Fibroblast of lung (primary cell): ENCODE measurements at regions not wholly inside any gene's neighbourhood (a gene's known extent, or its start where the extent isn't known, plus 50 kb on each side); places are given as distances from the start of the nearest gene placed in this dataset.

Source experiments
- DNase-seq, 2 donors: peaks; one replicate each; pipeline versions ENCODE4 v3.0.0 to v3.0.0-alpha.2; 2010; ENCODE audit warnings: low read depth in 2 of 2
- H2AFZ ChIP-seq: 2 replicates; pipeline ENCODE4 v1.5.1; 2012; ENCODE audit warnings: low read length, control low read depth, inconsistent platforms
- H3K27ac ChIP-seq: 2 replicates; pipeline ENCODE4 v1.5.1; 2011; ENCODE audit warnings: low read length, control low read depth; ENCODE audit not compliant: insufficient read depth
- H3K27me3 ChIP-seq: 2 replicates; pipeline ENCODE4 v1.5.1; 2011; ENCODE audit warnings: mild to moderate bottlenecking, low read length; ENCODE audit not compliant: control insufficient read depth, insufficient read depth
- H3K36me3 ChIP-seq: 2 replicates; pipeline ENCODE4 v1.5.1; 2011; ENCODE audit warnings: low read length; ENCODE audit not compliant: control insufficient read depth, insufficient read depth
- H3K4me1 ChIP-seq: 2 replicates; pipeline ENCODE4 v1.5.1; 2011; ENCODE audit warnings: low read length; ENCODE audit not compliant: control insufficient read depth, insufficient read depth; ENCODE audit errors: extremely low read depth
- H3K4me2 ChIP-seq: 2 replicates; pipeline ENCODE4 v1.5.1; 2011; ENCODE audit warnings: low read length, control low read depth; ENCODE audit not compliant: insufficient read depth; ENCODE audit errors: extremely low read depth
- H3K4me3 ChIP-seq, 4 experiments: fragments of 200-600 bp in 1 of 4; sonication (generic) in 1 of 4; replicated peaks in 1 of 4; 2 replicates each; pipeline ENCODE4 v1.5.1; 2011 to 2016; ENCODE audit warnings: low read length in 4 of 4, low read depth in 3 of 4, mild to moderate bottlenecking in 3 of 4, control low read depth in 2 of 4, inconsistent platforms in 1 of 4, mixed read lengths in 1 of 4; ENCODE audit not compliant: insufficient read depth in 1 of 4; ENCODE audit errors: control extremely low read depth in 1 of 4
- H3K79me2 ChIP-seq: 2 replicates; pipeline ENCODE4 v1.5.1; 2012; ENCODE audit warnings: mild to moderate bottlenecking, low read length, inconsistent platforms; ENCODE audit not compliant: control insufficient read depth, insufficient read depth
- H3K9ac ChIP-seq: 2 replicates; pipeline ENCODE4 v1.5.1; 2011; ENCODE audit warnings: mild to moderate bottlenecking, low read length, control low read depth; ENCODE audit not compliant: insufficient read depth
- H3K9me3 ChIP-seq: 2 replicates; pipeline ENCODE4 v1.5.1; 2012; ENCODE audit warnings: low read depth, low read length; ENCODE audit not compliant: control insufficient read depth, insufficient read depth
- H4K20me1 ChIP-seq: 2 replicates; pipeline ENCODE4 v1.5.1; 2011; ENCODE audit warnings: low read length; ENCODE audit not compliant: control insufficient read depth, insufficient read depth; ENCODE audit errors: extremely low read depth
- EZH2 ChIP-seq: IDR thresholded peaks from 2 replicates; pipeline ENCODE4 v1.5.1; 2012; ENCODE audit warnings: low read length, control low read depth, mild to moderate bottlenecking; ENCODE audit errors: missing control alignments
- TF ChIP-seq, protein P1 (sequence below), 2 donors: IDR thresholded peaks in 1 of 2; conservative IDR thresholded peaks in 1 of 2; 1 replicate in 1 of 2; 2 replicates in 1 of 2; pipeline ENCODE4 v1.5.1; 2011 to 2012; ENCODE audit warnings: low read length in 2 of 2, control low read depth in 1 of 2, inconsistent platforms in 1 of 2, low read depth in 1 of 2, mild to moderate bottlenecking in 1 of 2

DNA sequence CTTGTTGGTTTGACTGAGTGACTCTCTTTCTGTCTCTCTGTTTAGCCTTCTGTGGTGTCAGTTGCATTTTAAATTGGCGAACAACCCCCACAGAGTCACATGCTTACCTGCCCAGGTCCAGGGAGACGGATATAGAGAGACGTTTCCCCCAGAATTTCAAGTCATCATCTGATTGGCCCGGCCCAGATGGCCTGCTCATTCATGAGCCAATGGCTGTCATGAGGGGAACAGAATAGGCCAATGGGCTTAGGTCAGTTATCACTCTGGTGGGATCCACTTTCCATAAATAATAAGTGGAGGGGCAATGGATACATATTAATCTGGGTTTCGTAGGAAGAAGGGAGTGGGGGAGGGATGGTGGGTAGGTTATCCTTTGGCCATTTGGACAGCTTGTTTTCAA, 150.0 kb upstream of the SPRED2 start:
- Histone ChIP-seq H4K20me1 (no peaks in the 10 kb centered on the region), H3K4me1 (peaks cover 1% of the 10 kb centered on the region), H3K27ac (no peak overlapping the region), H3K4me2 (no peak overlapping the region), H2AFZ (no peak overlapping the region), H3K9me3 (no peaks in the 10 kb centered on the region), H3K36me3 (no peaks in the 10 kb centered on the region), H3K79me2 (no peaks in the 10 kb centered on the region), H3K9ac (no peak overlapping the region), H3K4me3 (no peak overlapping the region), H3K27me3 (no peaks in the 10 kb centered on the region)
- DNase-seq, result no peak
- TF ChIP-seq EZH2, result no peak
- TF ChIP-seq, protein P1, sequence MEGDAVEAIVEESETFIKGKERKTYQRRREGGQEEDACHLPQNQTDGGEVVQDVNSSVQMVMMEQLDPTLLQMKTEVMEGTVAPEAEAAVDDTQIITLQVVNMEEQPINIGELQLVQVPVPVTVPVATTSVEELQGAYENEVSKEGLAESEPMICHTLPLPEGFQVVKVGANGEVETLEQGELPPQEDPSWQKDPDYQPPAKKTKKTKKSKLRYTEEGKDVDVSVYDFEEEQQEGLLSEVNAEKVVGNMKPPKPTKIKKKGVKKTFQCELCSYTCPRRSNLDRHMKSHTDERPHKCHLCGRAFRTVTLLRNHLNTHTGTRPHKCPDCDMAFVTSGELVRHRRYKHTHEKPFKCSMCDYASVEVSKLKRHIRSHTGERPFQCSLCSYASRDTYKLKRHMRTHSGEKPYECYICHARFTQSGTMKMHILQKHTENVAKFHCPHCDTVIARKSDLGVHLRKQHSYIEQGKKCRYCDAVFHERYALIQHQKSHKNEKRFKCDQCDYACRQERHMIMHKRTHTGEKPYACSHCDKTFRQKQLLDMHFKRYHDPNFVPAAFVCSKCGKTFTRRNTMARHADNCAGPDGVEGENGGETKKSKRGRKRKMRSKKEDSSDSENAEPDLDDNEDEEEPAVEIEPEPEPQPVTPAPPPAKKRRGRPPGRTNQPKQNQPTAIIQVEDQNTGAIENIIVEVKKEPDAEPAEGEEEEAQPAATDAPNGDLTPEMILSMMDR (conservative IDR thresholded peaks at IDR 0.05 in 1 of 2, IDR thresholded peaks at IDR 0.05 in 1 of 2; ENCODE audit: low read depth in 1 of 2, low read length in 2 of 2), result no peak

DNA sequence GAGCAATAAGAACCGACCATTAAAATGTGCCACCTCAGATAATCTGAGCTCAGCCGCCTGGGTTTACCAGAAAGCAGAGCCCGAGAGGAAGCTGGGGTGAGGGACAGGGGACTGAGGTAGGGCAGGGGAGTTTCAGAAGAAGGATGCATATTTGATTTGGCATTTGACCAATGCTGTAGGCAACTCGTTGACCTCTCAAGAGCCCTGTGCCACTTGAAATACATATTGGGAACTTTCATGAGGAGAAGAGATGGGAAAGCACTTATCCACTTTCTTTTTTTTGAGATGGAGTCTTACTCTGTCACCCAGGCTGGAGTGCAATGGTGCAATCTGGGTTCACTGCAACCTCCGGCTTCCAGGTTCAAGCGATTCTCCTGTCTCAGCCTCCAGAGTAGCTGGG, 148.4 kb upstream of the SPRED2 start:
- Histone ChIP-seq H3K27ac (no peak overlapping the region), H3K36me3 (no peaks in the 10 kb centered on the region), H3K4me2 (no peak overlapping the region), H4K20me1 (no peaks in the 10 kb centered on the region), H3K27me3 (no peaks in the 10 kb centered on the region), H3K9ac (no peak overlapping the region), H3K79me2 (no peaks in the 10 kb centered on the region), H3K9me3 (no peaks in the 10 kb centered on the region), H3K4me1 (peaks cover 10% of the 10 kb centered on the region), H3K4me3 (no peak overlapping the region), H2AFZ (no peak overlapping the region)
- TF ChIP-seq, protein P1 (conservative IDR thresholded peaks at IDR 0.05 in 1 of 2, IDR thresholded peaks at IDR 0.05 in 1 of 2; ENCODE audit: low read depth in 1 of 2, low read length in 2 of 2), result no peak
- DNase-seq, result no peak

DNA sequence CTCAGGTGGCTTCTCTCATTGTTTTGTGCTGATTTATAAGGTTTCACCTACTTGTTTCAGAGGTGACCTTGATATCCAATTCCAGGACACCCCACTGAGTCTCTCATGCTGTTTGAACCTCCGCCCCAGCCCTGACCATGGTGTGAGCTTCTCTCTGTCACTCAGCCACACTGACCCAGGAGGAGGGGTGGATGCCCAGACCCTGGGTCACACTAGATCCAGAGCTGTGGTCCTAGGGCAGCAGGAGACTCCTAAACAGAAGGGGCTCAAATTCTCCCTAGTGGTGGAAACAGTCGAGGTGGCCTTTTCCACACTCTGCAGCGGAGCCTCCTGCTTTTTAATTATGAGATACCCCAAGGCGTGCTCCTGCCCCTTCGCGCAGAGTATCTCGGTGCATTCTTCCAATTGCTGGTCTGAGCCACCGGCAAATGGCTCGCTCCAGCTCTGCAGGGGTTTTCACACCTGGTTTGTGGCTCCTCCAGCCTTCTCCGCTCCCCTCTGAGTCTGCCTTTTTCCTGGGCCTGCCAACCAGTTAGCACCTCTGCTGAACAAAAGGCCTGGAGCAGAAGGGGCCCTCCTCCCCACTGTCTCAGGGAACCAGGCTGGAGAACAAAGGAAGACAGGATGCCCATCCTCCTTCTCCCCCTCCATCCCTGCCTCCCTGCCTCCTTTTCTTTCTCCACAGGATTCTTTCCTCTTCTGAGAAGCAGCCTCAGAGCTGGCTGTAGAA, 147.3 kb upstream of the SPRED2 start:
- Histone ChIP-seq H3K9ac (no peak overlapping the region), H3K4me2 (no peak overlapping the region), H3K9me3 (no peaks in the 10 kb centered on the region), H3K4me3 (no peak overlapping the region), H3K4me1 (peaks cover 10% of the 10 kb centered on the region), H3K27ac (no peak overlapping the region), H4K20me1 (no peaks in the 10 kb centered on the region), H3K79me2 (no peaks in the 10 kb centered on the region), H3K27me3 (no peaks in the 10 kb centered on the region), H2AFZ (no peak overlapping the region), H3K36me3 (no peaks in the 10 kb centered on the region)
- TF ChIP-seq, protein P1 (conservative IDR thresholded peaks at IDR 0.05 in 1 of 2, IDR thresholded peaks at IDR 0.05 in 1 of 2; ENCODE audit: low read depth in 1 of 2, low read length in 2 of 2), result no peak
- TF ChIP-seq EZH2, result no peak
- no peak for DNase-seq
